GM21529 (cell line): ENCODE measurements at regions not wholly inside any gene's neighbourhood (a gene's known extent, or its start where the extent isn't known, plus 50 kb on each side); places are given as distances from the start of the nearest gene placed in this dataset.
"Not testable (repeated sequence)": the region's sequence is repeated elsewhere in the genome, so short reads cannot be mapped to it uniquely, and the experiment has no call there.

Experiments
- ATAC-seq: cut with Tn5 transposase; IDR thresholded peaks from one replicate; pipeline ENCODE4 v1.9.1; 2021; ENCODE audit not compliant: unreplicated experiment

GRCh38 chr4:126752702-126753101 lies 880.1 kb upstream of the INTU start:
- ATAC-seq: no peak

- ATAC-seq: no peak
These were observed 879.2 kb upstream of the INTU start for GRCh38 chr4:126753592-126753991.

GRCh38 chr4:126755506-126755905 lies 877.3 kb upstream of the INTU start:
- no peak for ATAC-seq

GRCh38 chr4:126756050-126756829 lies 876.5 kb upstream of the INTU start:
- no peak for ATAC-seq

GRCh38 chr4:126757219-126757618 lies 875.5 kb upstream of the INTU start:
- no peak for ATAC-seq

- ATAC-seq: no peak
These were observed 874.3 kb upstream of the INTU start for GRCh38 chr4:126758493-126758892.

- ATAC-seq: no peak
These were observed 870.7 kb upstream of the INTU start for GRCh38 chr4:126761947-126762662.

GRCh38 chr4:126762663-126763247 lies 870.0 kb upstream of the INTU start:
- no peak for ATAC-seq

GRCh38 chr4:126766241-126766640 lies 866.5 kb upstream of the INTU start:
- no peak for ATAC-seq

- no peak for ATAC-seq
These were observed 864.4 kb upstream of the INTU start for GRCh38 chr4:126768338-126768737.

GRCh38 chr4:126770811-126771553 lies 861.8 kb upstream of the INTU start:
- not testable (repeated sequence) for ATAC-seq

- not testable (repeated sequence) for ATAC-seq
These were observed 861.1 kb upstream of the INTU start for GRCh38 chr4:126771618-126772017.

- no peak for ATAC-seq
These were observed 860.1 kb upstream of the INTU start for GRCh38 chr4:126772662-126773061.

GRCh38 chr4:126775485-126776106 lies 857.2 kb upstream of the INTU start:
- ATAC-seq: no peak

- no peak for ATAC-seq
These were observed 856.4 kb upstream of the INTU start for GRCh38 chr4:126776361-126776760.

GRCh38 chr4:126777649-126778048 lies 855.1 kb upstream of the INTU start:
- no peak for ATAC-seq

GRCh38 chr4:126778348-126778747 lies 854.4 kb upstream of the INTU start:
- no peak for ATAC-seq

GRCh38 chr4:126779001-126779400 lies 853.8 kb upstream of the INTU start:
- ATAC-seq: no peak

- ATAC-seq: no peak
These were observed 853.2 kb upstream of the INTU start for GRCh38 chr4:126779436-126780166.

- ATAC-seq: no peak
These were observed 849.6 kb upstream of the INTU start for GRCh38 chr4:126783191-126783590.
